Kidney (tissue), 13 donors: ENCODE measurements at regions not wholly inside any gene's neighbourhood (a gene's known extent, or its start where the extent isn't known, plus 50 kb on each side); places are given as distances from the start of the nearest gene placed in this dataset.
A peak's percentile ranks its signal among the peaks of the same experiment; 100 is the strongest.
"Not testable (repeated sequence)": the region's sequence is repeated elsewhere in the genome, so short reads cannot be mapped to it uniquely, and the experiment has no call there.

Source experiments
- DNase-seq, 5 donors: peaks; one replicate each; pipeline ENCODE4 v3.0.0-alpha.2; 2013 to 2020
- FAIRE-seq: peaks from 2 replicates; lab custom pipeline; 2012; peaks lifted over from hg19 to GRCh38; lab: Jason Lieb, UNC
- H3K27ac ChIP-seq, 2 donors: one replicate each; pipeline ENCODE4 v1.7.0; 2013; ENCODE audit warnings: low read depth in 2 of 2, low read length in 2 of 2, inconsistent platforms in 1 of 2
- H3K27me3 ChIP-seq: one replicate; pipeline ENCODE4 v1.7.1; 2013; ENCODE audit warnings: low read length, inconsistent platforms; ENCODE audit not compliant: control insufficient read depth, insufficient read depth
- H3K36me3 ChIP-seq, 3 donors: one replicate each; pipeline versions ENCODE4 v1.7.0 to v1.7.1; 2013; ENCODE audit warnings: low read length in 3 of 3, control low read depth in 1 of 3, inconsistent platforms in 1 of 3; ENCODE audit not compliant: insufficient read depth in 3 of 3, control insufficient read depth in 2 of 3
- H3K4me1 ChIP-seq, 3 donors: one replicate each; pipeline versions ENCODE4 v1.7.0 to v1.7.1; 2013; ENCODE audit warnings: low read length in 3 of 3, inconsistent platforms in 1 of 3, low read depth in 1 of 3; ENCODE audit not compliant: control insufficient read depth in 2 of 3, insufficient read depth in 2 of 3
- H3K4me3 ChIP-seq, 3 donors: one replicate each; pipeline versions ENCODE4 v1.7.0 to v1.8.1; 2013; ENCODE audit warnings: low read length in 3 of 3, control low read depth in 1 of 3, inconsistent platforms in 1 of 3
- H3K9ac ChIP-seq, 3 donors: one replicate each; pipeline versions ENCODE4 v1.7.0 to v1.7.1; 2013; ENCODE audit warnings: low read length in 3 of 3, control low read depth in 1 of 3, inconsistent platforms in 1 of 3
- H3K9me3 ChIP-seq, 3 donors: one replicate each; pipeline versions ENCODE4 v1.7.0 to v1.7.1; 2013; ENCODE audit warnings: low read length in 3 of 3, control low read depth in 1 of 3, inconsistent platforms in 1 of 3; ENCODE audit not compliant: control insufficient read depth in 2 of 3, insufficient read depth in 1 of 3
- CTCF ChIP-seq: IDR thresholded peaks from 3 replicates; pipeline ENCODE4 v1.5.1; 2012; ENCODE audit warnings: mild to moderate bottlenecking, moderate library complexity, borderline replicate concordance; ENCODE audit not compliant: insufficient read depth; ENCODE audit errors: extremely low read depth
- intact Hi-C: fragments of 100-400 bp; cut with DNase I; formaldehyde crosslinking; loops from one replicate; pipeline ENCODE4 v1.11.1; 2022
- donor health status: control.
- donor health status: control.
- donor health status: control.
- donor health status: control.
- donor health status: control.
- donor health status: DM: yes; HTN: yes; CAD: no.
- donor health status: Normal renal cell carcinoma (clear cell type).

GRCh38 chr2:18957909-18958308 lies 368.5 kb upstream of the NT5C1B start:
- FAIRE-seq: no peak
- TF ChIP-seq CTCF: no peak

GRCh38 chr2:18950361-18950851 lies 361.0 kb upstream of the NT5C1B start:
- no peaks in the 10 kb centered on the region for H3K36me3 ChIP-seq
- no peaks in the 10 kb centered on the region for H3K27me3 ChIP-seq
- intact Hi-C loops: no loop called here
- no peak overlapping the region for H3K27ac ChIP-seq
- H3K4me3 ChIP-seq: no peak overlapping the region
- no peaks in the 10 kb centered on the region for H3K9me3 ChIP-seq
- DNase-seq: peak in 2 of 5 donors; percentile 44 to 60
- H3K4me1 ChIP-seq: no peaks in the 10 kb centered on the region
- FAIRE-seq: no peak
- H3K9ac ChIP-seq: no peak overlapping the region
- no peak for TF ChIP-seq CTCF

More at GRCh38 chr2:18957909-18958308, 368.5 kb upstream of the NT5C1B start:
- Histone ChIP-seq H3K9ac (no peak overlapping the region), H3K4me3 (no peak overlapping the region), H3K9me3 (no peaks in the 10 kb centered on the region), H3K4me1 (no peaks in the 10 kb centered on the region), H3K27ac (no peak overlapping the region), H3K36me3 (no peaks in the 10 kb centered on the region), H3K27me3 (no peaks in the 10 kb centered on the region)
- intact Hi-C loops: no loop called here
- DNase-seq: no peak

- TF ChIP-seq CTCF: no peak
- Histone ChIP-seq H3K9me3 (no peaks in the 10 kb centered on the region), H3K9ac (no peak overlapping the region), H3K27ac (no peak overlapping the region), H3K36me3 (no peaks in the 10 kb centered on the region), H3K4me1 (no peaks in the 10 kb centered on the region), H3K27me3 (no peaks in the 10 kb centered on the region), H3K4me3 (no peak overlapping the region)
- DNase-seq (no peak), FAIRE-seq (no peak)
- intact Hi-C loops: no loop called here
Observed at GRCh38 chr2:18949871-18950270, 360.5 kb upstream of the NT5C1B start.

- Histone ChIP-seq H3K27me3 (no peaks in the 10 kb centered on the region), H3K36me3 (no peaks in the 10 kb centered on the region), H3K27ac (no peak overlapping the region), H3K4me1 (no peaks in the 10 kb centered on the region), H3K9ac (no peak overlapping the region), H3K4me3 (no peak overlapping the region), H3K9me3 (no peaks in the 10 kb centered on the region)
- intact Hi-C loops: no loop called here
- no peak for TF ChIP-seq CTCF
- DNase-seq (no peak), FAIRE-seq (no peak)
Observed at GRCh38 chr2:18940184-18940583, 350.8 kb upstream of the NT5C1B start.

GRCh38 chr2:18939740-18940139 lies 350.4 kb upstream of the NT5C1B start:
- H3K36me3 ChIP-seq, intact Hi-C loops, H3K27ac ChIP-seq, FAIRE-seq, H3K27me3 ChIP-seq, H3K9ac ChIP-seq, H3K4me1 ChIP-seq, H3K4me3 ChIP-seq, DNase-seq, H3K9me3 ChIP-seq: not testable (repeated sequence)
